ENCODE measurements at regions not wholly inside any gene's neighbourhood (a gene's known extent, or its start where the extent isn't known, plus 50 kb on each side); places are given as distances from the start of the nearest gene placed in this dataset.

DNA sequence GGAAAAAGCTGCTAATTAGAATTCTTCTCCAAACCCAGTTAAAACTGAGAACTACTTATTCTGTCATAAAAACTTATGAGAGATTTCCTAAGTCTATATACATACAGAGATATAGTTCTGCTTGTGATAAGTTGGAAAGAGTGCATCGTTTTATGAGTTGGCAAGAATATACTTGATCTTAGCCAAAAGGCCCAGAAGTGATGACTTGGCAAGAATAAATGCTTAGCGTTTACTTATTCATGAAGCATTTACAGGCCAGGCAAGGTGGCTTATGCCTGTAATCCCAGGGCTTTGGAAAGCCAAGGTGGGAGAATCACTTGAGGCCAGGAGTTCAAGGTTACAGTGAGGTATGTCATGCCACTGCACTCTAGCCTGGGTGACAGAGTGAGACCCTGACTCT lies 81.7 kb downstream of the CYB561 start:
- TF ChIP-seq EZH2 (IDR thresholded peaks at IDR 0.05) (no peak), POLR2AphosphoS5 (IDR thresholded peaks at IDR 0.05; ENCODE audit: borderline replicate concordance, low read depth, low read length) (no peak), FOXP2 (optimal IDR thresholded peaks at IDR 0.05; ENCODE audit: control extremely low read depth, extremely low read length, insufficient read depth) (no peak)
